H1 (cell line): ENCODE measurements at regions not wholly inside any gene's neighbourhood (a gene's known extent, or its start where the extent isn't known, plus 50 kb on each side); places are given as distances from the start of the nearest gene placed in this dataset.

Experiments
- CTCF ChIA-PET: fragments of 300-600 bp; sonication (Branson Sonifier 250); formaldehyde crosslinking; loops from one replicate; lab custom pipeline; 2021; ENCODE audit not compliant: partially characterized antibody; lab: Charles Lee
- POLR2A ChIA-PET: fragments of 300-600 bp; sonication (Branson Sonifier 250); formaldehyde crosslinking; loops from one replicate; lab custom pipeline; 2021; ENCODE audit warnings: inconsistent platforms; ENCODE audit not compliant: partially characterized antibody; lab: Charles Lee
- DNase-seq, 2 experiments: peaks; one replicate each; pipeline versions ENCODE4 v3.0.0 to v3.0.0-alpha.2; 2010 to 2022; ENCODE audit warnings: low spot score in 2 of 2, low read depth in 1 of 2, mixed read lengths in 1 of 2
- FAIRE-seq: peaks from 2 replicates; lab custom pipeline; 2011; peaks lifted over from hg19 to GRCh38; lab: Jason Lieb, UNC
- H2AFZ ChIP-seq: 2 replicates; pipeline ENCODE4 v1.8.1; 2012; ENCODE audit warnings: low read length, inconsistent platforms
- H2AK5ac ChIP-seq: 2 replicates; pipeline ENCODE4 v1.6.1; 2013; ENCODE audit warnings: low read depth, low read length
- H2BK120ac ChIP-seq: replicated peaks from 2 replicates; pipeline ENCODE3; 2013; ENCODE audit warnings: low read depth, low read length, inconsistent platforms
- H2BK12ac ChIP-seq: 2 replicates; pipeline ENCODE4 v1.6.1; 2013; ENCODE audit warnings: low read depth, low read length
- H2BK15ac ChIP-seq: 2 replicates; pipeline ENCODE4 v1.6.1; 2013; ENCODE audit warnings: low read length
- H2BK20ac ChIP-seq: 2 replicates; pipeline ENCODE4 v1.6.1; 2013; ENCODE audit warnings: low read length
- H2BK5ac ChIP-seq: 2 replicates; pipeline ENCODE4 v1.6.1; 2013; ENCODE audit warnings: low read depth, low read length
- H3K14ac ChIP-seq: 2 replicates; pipeline ENCODE4 v1.6.1; 2013; ENCODE audit warnings: inconsistent platforms; ENCODE audit not compliant: insufficient read length
- H3K18ac ChIP-seq: 2 replicates; pipeline ENCODE4 v1.6.1; 2013; ENCODE audit warnings: low read length; ENCODE audit errors: extremely low read depth
- H3K23ac ChIP-seq: 2 replicates; pipeline ENCODE4 v1.6.1; 2013; ENCODE audit warnings: inconsistent platforms; ENCODE audit not compliant: insufficient read length
- H3K23me2 ChIP-seq: 2 replicates; pipeline ENCODE4 v1.6.1; 2013; ENCODE audit warnings: low read depth, low read length
- H3K27ac ChIP-seq: 2 replicates; pipeline ENCODE4 v1.6.1; 2011; ENCODE audit warnings: low read depth, low read length, inconsistent platforms
- H3K27me3 ChIP-seq, 4 experiments: replicated peaks in 1 of 4; 1 replicate in 1 of 4; 2 replicates in 3 of 4; pipeline versions ENCODE4 v1.6.1 to v1.8.1; 2011 to 2013; ENCODE audit warnings: low read length in 3 of 4, mild to moderate bottlenecking in 3 of 4, inconsistent platforms in 2 of 4, mixed read lengths in 2 of 4, moderate library complexity in 1 of 4; ENCODE audit not compliant: control insufficient read depth in 3 of 4, insufficient read depth in 3 of 4; ENCODE audit errors: extremely low read depth in 1 of 4
- H3K36me3 ChIP-seq, 4 experiments: 2 replicates each; pipeline versions ENCODE4 v1.6.1 to v1.8.1; 2011 to 2013; ENCODE audit warnings: mild to moderate bottlenecking in 4 of 4, low read length in 3 of 4, moderate library complexity in 2 of 4, control low read depth in 1 of 4, inconsistent platforms in 1 of 4; ENCODE audit not compliant: insufficient read depth in 4 of 4, control insufficient read depth in 2 of 4
- H3K4ac ChIP-seq: replicated peaks from 2 replicates; pipeline ENCODE3; 2013; ENCODE audit warnings: low read length, low read depth, mixed read lengths, inconsistent platforms; ENCODE audit not compliant: insufficient read length
- H3K4me1 ChIP-seq, 4 experiments: replicated peaks in 1 of 4; 1 replicate in 1 of 4; 2 replicates in 3 of 4; pipeline versions ENCODE4 v1.6.1 to v1.8.1; 2011 to 2013; ENCODE audit warnings: low read length in 3 of 4, inconsistent platforms in 2 of 4, mixed read lengths in 1 of 4; ENCODE audit not compliant: insufficient read depth in 4 of 4, control insufficient read depth in 3 of 4
- H3K4me2 ChIP-seq, 2 experiments: 2 replicates each; pipeline versions ENCODE4 v1.6.1 to v1.8.1; 2011 to 2013; ENCODE audit warnings: low read depth in 2 of 2, low read length in 2 of 2, control low read depth in 1 of 2, inconsistent platforms in 1 of 2, mild to moderate bottlenecking in 1 of 2; ENCODE audit not compliant: insufficient read depth in 1 of 2
- H3K4me3 ChIP-seq, 4 experiments: fragments of 200-600, 300-600 bp in 1 of 4; sonication (generic), shearing (Covaris generic), sonication (Bioruptor Twin) in 1 of 4; 2 replicates each; pipeline versions ENCODE4 v1.5.1 to v1.8.1; 2011 to 2016; ENCODE audit warnings: low read length in 4 of 4, low read depth in 3 of 4, control low read depth in 2 of 4, inconsistent platforms in 2 of 4, mild to moderate bottlenecking in 2 of 4, mixed read lengths in 1 of 4, moderate library complexity in 1 of 4; ENCODE audit not compliant: insufficient read depth in 2 of 4; ENCODE audit errors: extremely low read depth in 1 of 4
- H3K56ac ChIP-seq: replicated peaks from 2 replicates; pipeline ENCODE3; 2013; ENCODE audit warnings: low read depth, mild to moderate bottlenecking, mixed read lengths, low read length, inconsistent platforms; ENCODE audit not compliant: insufficient read length
- H3K79me1 ChIP-seq: 2 replicates; pipeline ENCODE4 v1.6.1; 2013; ENCODE audit warnings: low read depth, low read length, control low read depth
- H3K79me2 ChIP-seq, 2 experiments: 2 replicates each; pipeline versions ENCODE4 v1.6.1 to v1.8.1; 2012 to 2013; ENCODE audit warnings: low read length in 2 of 2, mild to moderate bottlenecking in 2 of 2, inconsistent platforms in 1 of 2; ENCODE audit not compliant: insufficient read depth in 2 of 2, control insufficient read depth in 1 of 2
- H3K9ac ChIP-seq, 4 experiments: replicated peaks in 1 of 4; 1 replicate in 1 of 4; 2 replicates in 3 of 4; pipeline versions ENCODE4 v1.6.1 to v1.8.1; 2011 to 2013; ENCODE audit warnings: low read depth in 3 of 4, low read length in 3 of 4, control low read depth in 2 of 4, mild to moderate bottlenecking in 2 of 4, moderate library complexity in 2 of 4, inconsistent platforms in 1 of 4; ENCODE audit errors: extremely low read depth in 1 of 4
- H3K9me3 ChIP-seq, 2 experiments: 2 replicates each; pipeline versions ENCODE4 v1.6.1 to v1.8.1; 2012 to 2013; ENCODE audit warnings: mild to moderate bottlenecking in 2 of 2, moderate library complexity in 2 of 2, control low read depth in 1 of 2, inconsistent platforms in 1 of 2, low read depth in 1 of 2, low read length in 1 of 2, mixed read lengths in 1 of 2; ENCODE audit not compliant: insufficient read depth in 2 of 2
- H4K20me1 ChIP-seq, 2 experiments: replicated peaks in 1 of 2; 2 replicates each; pipeline versions ENCODE3 to v1.8.1; 2011 to 2013; ENCODE audit warnings: inconsistent platforms in 2 of 2, low read length in 2 of 2, mild to moderate bottlenecking in 1 of 2; ENCODE audit not compliant: insufficient read depth in 2 of 2, control insufficient read depth in 1 of 2
- H4K5ac ChIP-seq: 2 replicates; pipeline ENCODE4 v1.6.1; 2013; ENCODE audit warnings: low read length, low read depth, mixed read lengths, inconsistent platforms; ENCODE audit not compliant: insufficient read length
- H4K8ac ChIP-seq: 2 replicates; pipeline ENCODE4 v1.8.0; 2013; ENCODE audit warnings: mild to moderate bottlenecking, moderate library complexity, low read length, inconsistent platforms; ENCODE audit not compliant: insufficient read depth; ENCODE audit errors: extremely low read depth
- H4K91ac ChIP-seq: replicated peaks from 2 replicates; pipeline ENCODE3; 2013; ENCODE audit warnings: low read length, mixed read lengths, inconsistent platforms; ENCODE audit not compliant: insufficient read length
- ATF2 ChIP-seq: IDR thresholded peaks from 2 replicates; pipeline ENCODE4 v1.6.1; 2012; ENCODE audit warnings: low read length, inconsistent platforms
- CTBP2 ChIP-seq: IDR thresholded peaks from 2 replicates; pipeline ENCODE4 v1.7.0; 2011; ENCODE audit warnings: borderline replicate concordance, mild to moderate bottlenecking, moderate library complexity, mixed read lengths, low read length; ENCODE audit not compliant: insufficient read depth, insufficient read length
- JUND ChIP-seq: IDR thresholded peaks from 2 replicates; pipeline ENCODE4 v1.6.1; 2011; ENCODE audit warnings: mild to moderate bottlenecking, improper control_type of control experiment, low read length
- RXRA ChIP-seq: IDR thresholded peaks from 2 replicates; pipeline ENCODE4 v1.6.1; 2011; ENCODE audit warnings: low read depth, mild to moderate bottlenecking, low read length, moderate library complexity; ENCODE audit not compliant: insufficient read depth
- SIX5 ChIP-seq: IDR thresholded peaks from 2 replicates; pipeline ENCODE4 v1.6.1; 2011; ENCODE audit warnings: mild to moderate bottlenecking, low read depth, low read length
- USF2 ChIP-seq: IDR thresholded peaks from 2 replicates; pipeline ENCODE4 v1.6.1; 2011; ENCODE audit warnings: low read length, improper control_type of control experiment
- WGBS, 2 experiments: shearing (Covaris generic) in 1 of 2; methylation state at CpG; one replicate each; pipeline versions ENCODE4 v1.1.6 to v1.1.7; 2013 to 2015; ENCODE audit warnings: low lambda C conversion rate in 2 of 2, mixed read lengths in 2 of 2, inconsistent platforms in 1 of 2, low coverage in 1 of 2, missing lambda C conversion rate in 1 of 2; ENCODE audit not compliant: insufficient replicate concordance in 2 of 2, insufficient coverage in 1 of 2, insufficient read length in 1 of 2; ENCODE audit errors: extremely low coverage in 1 of 2, missing lambda C conversion rate in 1 of 2; 5-methylcytosine and 5-hydroxymethylcytosine counted together
- TF ChIP-seq, protein P1 (sequence below), 3 experiments: IDR thresholded peaks; 1 replicate in 2 of 3; 2 replicates in 1 of 3; pipeline versions ENCODE4 v1.5.1 to v1.6.1; 2011; ENCODE audit warnings: low read length in 3 of 3, mild to moderate bottlenecking in 3 of 3, inconsistent platforms in 2 of 3, low read depth in 1 of 3, moderate library complexity in 1 of 3; ENCODE audit not compliant: insufficient read depth in 1 of 3; ENCODE audit errors: control extremely low read depth in 1 of 3

- WGBS, 2 experiments = 100% methylated on average over 1 of the region's 1 CpG; no CpG with 5 or more reads in 1 of the 2 experiments
- TF ChIP-seq USF2 (no peak), ATF2 (no peak), RXRA (no peak), SIX5 (no peak), CTBP2 (no peak), JUND (no peak)
- TF ChIP-seq, protein P1, sequence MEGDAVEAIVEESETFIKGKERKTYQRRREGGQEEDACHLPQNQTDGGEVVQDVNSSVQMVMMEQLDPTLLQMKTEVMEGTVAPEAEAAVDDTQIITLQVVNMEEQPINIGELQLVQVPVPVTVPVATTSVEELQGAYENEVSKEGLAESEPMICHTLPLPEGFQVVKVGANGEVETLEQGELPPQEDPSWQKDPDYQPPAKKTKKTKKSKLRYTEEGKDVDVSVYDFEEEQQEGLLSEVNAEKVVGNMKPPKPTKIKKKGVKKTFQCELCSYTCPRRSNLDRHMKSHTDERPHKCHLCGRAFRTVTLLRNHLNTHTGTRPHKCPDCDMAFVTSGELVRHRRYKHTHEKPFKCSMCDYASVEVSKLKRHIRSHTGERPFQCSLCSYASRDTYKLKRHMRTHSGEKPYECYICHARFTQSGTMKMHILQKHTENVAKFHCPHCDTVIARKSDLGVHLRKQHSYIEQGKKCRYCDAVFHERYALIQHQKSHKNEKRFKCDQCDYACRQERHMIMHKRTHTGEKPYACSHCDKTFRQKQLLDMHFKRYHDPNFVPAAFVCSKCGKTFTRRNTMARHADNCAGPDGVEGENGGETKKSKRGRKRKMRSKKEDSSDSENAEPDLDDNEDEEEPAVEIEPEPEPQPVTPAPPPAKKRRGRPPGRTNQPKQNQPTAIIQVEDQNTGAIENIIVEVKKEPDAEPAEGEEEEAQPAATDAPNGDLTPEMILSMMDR (IDR thresholded peaks at IDR 0.05; ENCODE audit: control extremely low read depth in 1 of 3, insufficient read depth in 1 of 3, low read depth in 1 of 3, low read length in 3 of 3) = no peak
These were observed 62.6 kb upstream of the KITLG start for GRCh38 chr12:88642675-88643431.

More at GRCh38 chr12:88642675-88643431, 62.6 kb upstream of the KITLG start:
- no peak overlapping the region for H2AK5ac ChIP-seq
- peak overlapping the region; percentile 68; the same call in 1 of the 2 replicates for H2AFZ ChIP-seq
- H4K8ac ChIP-seq = no peak overlapping the region
- CTCF ChIA-PET = interaction anchor here (0.7 to 1.2 kb wide), 2 partner anchors 32 to 64 kb away, joined by 3 read pairs; no protein-coding TSS in a partner anchor
- H2BK12ac ChIP-seq = no peak overlapping the region
- no peak overlapping the region for H3K23ac ChIP-seq
- no peak overlapping the region for H3K4me2 ChIP-seq
- DNase-seq = no peak
- H2BK15ac ChIP-seq = no peak overlapping the region
- no peak overlapping the region for H3K4me3 ChIP-seq
- H3K56ac ChIP-seq = no peak overlapping the region
- H4K5ac ChIP-seq = no peak overlapping the region
- H3K23me2 ChIP-seq = no peaks in the 10 kb centered on the region
- POLR2A ChIA-PET = no interaction called here
- no peaks in the 10 kb centered on the region for H3K36me3 ChIP-seq
- no peak overlapping the region for H3K4ac ChIP-seq
- H3K79me1 ChIP-seq = no peaks in the 10 kb centered on the region
- H3K27me3 ChIP-seq = no peaks in the 10 kb centered on the region
- H3K4me1 ChIP-seq = no peaks in the 10 kb centered on the region
- no peaks in the 10 kb centered on the region for H4K20me1 ChIP-seq
- no peak overlapping the region for H4K91ac ChIP-seq
- H2BK20ac ChIP-seq = no peak overlapping the region
- no peak for FAIRE-seq
- no peak overlapping the region for H2BK120ac ChIP-seq
- H3K9me3 ChIP-seq = no peaks in the 10 kb centered on the region
- no peak overlapping the region for H3K18ac ChIP-seq
- no peaks in the 10 kb centered on the region for H3K79me2 ChIP-seq
- H3K14ac ChIP-seq = no peak overlapping the region
- H3K27ac ChIP-seq = no peak overlapping the region
- H2BK5ac ChIP-seq = no peak overlapping the region
- no peak overlapping the region for H3K9ac ChIP-seq
